WTC11 (cell line): ENCODE measurements at regions not wholly inside any gene's neighbourhood (a gene's known extent, or its start where the extent isn't known, plus 50 kb on each side); places are given as distances from the start of the nearest gene placed in this dataset.

Experiments used
- ATAC-seq: fragments of 200-7000 bp; cut with Tn5 transposase; 2 replicates; pipeline ENCODE4 v1.10.0; 2021; ENCODE audit warnings: mild to moderate bottlenecking, moderate library complexity
- CTCF ChIA-PET: fragments of 300-600 bp; sonication (Branson Sonifier 250); formaldehyde crosslinking; loops from one replicate; lab custom pipeline; 2021; ENCODE audit warnings: antibody characterized with exemption; lab: Charles Lee
- POLR2A ChIA-PET: fragments of 350-600 bp; sonication (Branson Sonifier 250); formaldehyde crosslinking; loops from one replicate; lab custom pipeline; 2021; ENCODE audit warnings: antibody characterized with exemption; lab: Charles Lee
- DNase-seq: peaks from one replicate; pipeline ENCODE4 v3.0.0; 2021; ENCODE audit warnings: low spot score
- H3K27ac Mint-ChIP-seq: 2 replicates; pipeline ENCODE4 v1.8.0; 2021; ENCODE audit warnings: mixed read lengths
- H3K27me3 Mint-ChIP-seq: 2 replicates; pipeline ENCODE4 v1.8.0; 2021; ENCODE audit warnings: low read depth, mild to moderate bottlenecking, moderate library complexity, mixed read lengths
- H3K36me3 Mint-ChIP-seq: 2 replicates; pipeline ENCODE4 v1.8.0; 2021; ENCODE audit warnings: mixed read lengths
- H3K4me1 Mint-ChIP-seq: 2 replicates; pipeline ENCODE4 v1.8.0; 2022; ENCODE audit warnings: mixed read lengths
- H3K4me3 Mint-ChIP-seq: 2 replicates; pipeline ENCODE4 v1.8.0; 2021; ENCODE audit warnings: mild to moderate bottlenecking, moderate library complexity, mixed read lengths
- H3K9me3 Mint-ChIP-seq: 2 replicates; pipeline ENCODE4 v1.8.0; 2021; ENCODE audit warnings: mixed read lengths
- JAZF1 ChIP-seq: fragments of 250-450 bp; sonication (Bioruptor Pico); IDR thresholded peaks from 2 replicates; pipeline ENCODE4 v1.9.0; 2021; ENCODE audit warnings: moderate library complexity, mild to moderate bottlenecking, inconsistent platforms
- JUN ChIP-seq: sonication (generic); formaldehyde crosslinking; IDR thresholded peaks from 2 replicates; pipeline ENCODE4 v1.8.0; 2023; ENCODE audit warnings: mild to moderate bottlenecking, missing genetic modification reagents
- MYBL2 ChIP-seq: sonication (generic); formaldehyde crosslinking; IDR thresholded peaks from 2 replicates; pipeline ENCODE4 v1.8.1; 2023; ENCODE audit warnings: mild to moderate bottlenecking, moderate library complexity, missing genetic modification reagents
- NR3C1 ChIP-seq: sonication (generic); formaldehyde crosslinking; conservative IDR thresholded peaks from 2 replicates; pipeline ENCODE4 v1.8.1; 2023; ENCODE audit warnings: low read depth, mild to moderate bottlenecking, missing genetic modification reagents
- OVOL2 ChIP-seq: fragments of 250-450 bp; sonication (Bioruptor Pico); IDR thresholded peaks from 2 replicates; pipeline ENCODE4 v1.9.0; 2021; ENCODE audit warnings: mild to moderate bottlenecking, borderline replicate concordance
- RORB ChIP-seq: fragments of 250-450 bp; sonication (Bioruptor Pico); IDR thresholded peaks from 2 replicates; pipeline ENCODE4 v1.9.0; 2021; ENCODE audit warnings: mild to moderate bottlenecking
- SMAD3 ChIP-seq: sonication (generic); formaldehyde crosslinking; IDR thresholded peaks from 2 replicates; pipeline ENCODE4 v1.8.0; 2022; ENCODE audit warnings: missing genetic modification reagents, mild to moderate bottlenecking, borderline replicate concordance
- ZNF416 ChIP-seq: fragments of 250-450 bp; sonication (Bioruptor Pico); IDR thresholded peaks from 2 replicates; pipeline ENCODE4 v1.9.0; 2021; ENCODE audit warnings: mild to moderate bottlenecking, inconsistent platforms
- ZNF532 ChIP-seq: fragments of 250-450 bp; sonication (Bioruptor Pico); IDR thresholded peaks from 2 replicates; pipeline ENCODE4 v1.9.0; 2021; ENCODE audit warnings: mild to moderate bottlenecking, borderline replicate concordance
- TF ChIP-seq, protein P1 (sequence below): sonication (generic); formaldehyde crosslinking; IDR thresholded peaks from 2 replicates; pipeline ENCODE4 v1.8.0; 2023; ENCODE audit warnings: missing genetic modification reagents
- TF ChIP-seq, protein P2 (sequence below): sonication (generic); formaldehyde crosslinking; IDR thresholded peaks from 2 replicates; pipeline ENCODE4 v1.8.0; 2023; ENCODE audit warnings: mild to moderate bottlenecking, missing genetic modification reagents
- TF ChIP-seq, protein P3 (sequence below): sonication (generic); formaldehyde crosslinking; conservative IDR thresholded peaks from 2 replicates; pipeline ENCODE4 v1.8.1; 2023; ENCODE audit warnings: mild to moderate bottlenecking, low read depth, missing genetic modification reagents, moderate library complexity
- TF ChIP-seq, protein P4 (sequence below): fragments of 250-450 bp; sonication (Bioruptor Pico); IDR thresholded peaks from 2 replicates; pipeline ENCODE4 v1.9.0; 2021; ENCODE audit warnings: moderate library complexity, mild to moderate bottlenecking, inconsistent platforms, borderline replicate concordance
- TF ChIP-seq, protein P5 (sequence below): sonication (generic); formaldehyde crosslinking; IDR thresholded peaks from 2 replicates; pipeline ENCODE4 v1.8.0; 2022; ENCODE audit warnings: mild to moderate bottlenecking, missing genetic modification reagents
- TF ChIP-seq, protein P6 (sequence below): fragments of 250-450 bp; sonication (Bioruptor Pico); conservative IDR thresholded peaks from 2 replicates; pipeline ENCODE4 v1.9.0; 2021; ENCODE audit warnings: mild to moderate bottlenecking

DNA sequence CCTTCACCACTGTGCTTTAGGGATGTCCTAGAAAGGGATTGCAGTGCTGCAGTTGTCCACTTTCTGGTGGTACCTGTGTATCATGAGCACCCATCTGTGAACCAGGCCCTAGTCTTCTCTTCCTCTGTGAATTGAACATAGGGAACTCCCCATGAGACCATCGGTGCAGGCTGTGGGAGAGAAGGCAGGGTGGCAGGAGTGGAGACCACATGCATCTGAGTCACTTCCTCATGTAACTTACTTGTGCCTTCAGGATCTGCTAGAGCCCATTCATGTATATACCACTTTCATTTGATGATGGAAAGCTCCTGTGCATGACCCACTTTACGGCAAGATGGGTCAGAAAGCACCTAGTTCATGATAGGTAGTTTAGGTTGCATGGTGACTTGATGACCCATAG is 478.1 kb upstream of the CDH9 start:
- Mint-ChIP-seq H3K4me3 (no peak overlapping the region), H3K27me3 (no peaks in the 10 kb centered on the region), H3K36me3 (peaks cover 19% of the 10 kb centered on the region), H3K4me1 (no peaks in the 10 kb centered on the region), H3K27ac (no peak overlapping the region), H3K9me3 (peaks cover 68% of the 10 kb centered on the region)
- CTCF ChIA-PET: no interaction called here
- TF ChIP-seq SMAD3 (CRISPR knock-in tag) (no peak), JUN (CRISPR knock-in tag) (no peak), OVOL2 (CRISPR knock-in tag) (no peak), ZNF532 (CRISPR knock-in tag) (no peak), ZNF416 (CRISPR knock-in tag) (no peak), NR3C1 (CRISPR knock-in tag) (no peak), MYBL2 (CRISPR knock-in tag) (no peak), RORB (CRISPR knock-in tag) (no peak), JAZF1 (CRISPR knock-in tag) (no peak)
- TF ChIP-seq, protein P1, sequence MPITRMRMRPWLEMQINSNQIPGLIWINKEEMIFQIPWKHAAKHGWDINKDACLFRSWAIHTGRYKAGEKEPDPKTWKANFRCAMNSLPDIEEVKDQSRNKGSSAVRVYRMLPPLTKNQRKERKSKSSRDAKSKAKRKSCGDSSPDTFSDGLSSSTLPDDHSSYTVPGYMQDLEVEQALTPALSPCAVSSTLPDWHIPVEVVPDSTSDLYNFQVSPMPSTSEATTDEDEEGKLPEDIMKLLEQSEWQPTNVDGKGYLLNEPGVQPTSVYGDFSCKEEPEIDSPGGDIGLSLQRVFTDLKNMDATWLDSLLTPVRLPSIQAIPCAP (CRISPR knock-in tag): no peak
- TF ChIP-seq, protein P2, sequence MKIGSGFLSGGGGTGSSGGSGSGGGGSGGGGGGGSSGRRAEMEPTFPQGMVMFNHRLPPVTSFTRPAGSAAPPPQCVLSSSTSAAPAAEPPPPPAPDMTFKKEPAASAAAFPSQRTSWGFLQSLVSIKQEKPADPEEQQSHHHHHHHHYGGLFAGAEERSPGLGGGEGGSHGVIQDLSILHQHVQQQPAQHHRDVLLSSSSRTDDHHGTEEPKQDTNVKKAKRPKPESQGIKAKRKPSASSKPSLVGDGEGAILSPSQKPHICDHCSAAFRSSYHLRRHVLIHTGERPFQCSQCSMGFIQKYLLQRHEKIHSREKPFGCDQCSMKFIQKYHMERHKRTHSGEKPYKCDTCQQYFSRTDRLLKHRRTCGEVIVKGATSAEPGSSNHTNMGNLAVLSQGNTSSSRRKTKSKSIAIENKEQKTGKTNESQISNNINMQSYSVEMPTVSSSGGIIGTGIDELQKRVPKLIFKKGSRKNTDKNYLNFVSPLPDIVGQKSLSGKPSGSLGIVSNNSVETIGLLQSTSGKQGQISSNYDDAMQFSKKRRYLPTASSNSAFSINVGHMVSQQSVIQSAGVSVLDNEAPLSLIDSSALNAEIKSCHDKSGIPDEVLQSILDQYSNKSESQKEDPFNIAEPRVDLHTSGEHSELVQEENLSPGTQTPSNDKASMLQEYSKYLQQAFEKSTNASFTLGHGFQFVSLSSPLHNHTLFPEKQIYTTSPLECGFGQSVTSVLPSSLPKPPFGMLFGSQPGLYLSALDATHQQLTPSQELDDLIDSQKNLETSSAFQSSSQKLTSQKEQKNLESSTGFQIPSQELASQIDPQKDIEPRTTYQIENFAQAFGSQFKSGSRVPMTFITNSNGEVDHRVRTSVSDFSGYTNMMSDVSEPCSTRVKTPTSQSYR: no peak
- TF ChIP-seq, protein P3, sequence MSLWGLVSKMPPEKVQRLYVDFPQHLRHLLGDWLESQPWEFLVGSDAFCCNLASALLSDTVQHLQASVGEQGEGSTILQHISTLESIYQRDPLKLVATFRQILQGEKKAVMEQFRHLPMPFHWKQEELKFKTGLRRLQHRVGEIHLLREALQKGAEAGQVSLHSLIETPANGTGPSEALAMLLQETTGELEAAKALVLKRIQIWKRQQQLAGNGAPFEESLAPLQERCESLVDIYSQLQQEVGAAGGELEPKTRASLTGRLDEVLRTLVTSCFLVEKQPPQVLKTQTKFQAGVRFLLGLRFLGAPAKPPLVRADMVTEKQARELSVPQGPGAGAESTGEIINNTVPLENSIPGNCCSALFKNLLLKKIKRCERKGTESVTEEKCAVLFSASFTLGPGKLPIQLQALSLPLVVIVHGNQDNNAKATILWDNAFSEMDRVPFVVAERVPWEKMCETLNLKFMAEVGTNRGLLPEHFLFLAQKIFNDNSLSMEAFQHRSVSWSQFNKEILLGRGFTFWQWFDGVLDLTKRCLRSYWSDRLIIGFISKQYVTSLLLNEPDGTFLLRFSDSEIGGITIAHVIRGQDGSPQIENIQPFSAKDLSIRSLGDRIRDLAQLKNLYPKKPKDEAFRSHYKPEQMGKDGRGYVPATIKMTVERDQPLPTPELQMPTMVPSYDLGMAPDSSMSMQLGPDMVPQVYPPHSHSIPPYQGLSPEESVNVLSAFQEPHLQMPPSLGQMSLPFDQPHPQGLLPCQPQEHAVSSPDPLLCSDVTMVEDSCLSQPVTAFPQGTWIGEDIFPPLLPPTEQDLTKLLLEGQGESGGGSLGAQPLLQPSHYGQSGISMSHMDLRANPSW (CRISPR knock-in tag): no peak
- TF ChIP-seq, protein P4, sequence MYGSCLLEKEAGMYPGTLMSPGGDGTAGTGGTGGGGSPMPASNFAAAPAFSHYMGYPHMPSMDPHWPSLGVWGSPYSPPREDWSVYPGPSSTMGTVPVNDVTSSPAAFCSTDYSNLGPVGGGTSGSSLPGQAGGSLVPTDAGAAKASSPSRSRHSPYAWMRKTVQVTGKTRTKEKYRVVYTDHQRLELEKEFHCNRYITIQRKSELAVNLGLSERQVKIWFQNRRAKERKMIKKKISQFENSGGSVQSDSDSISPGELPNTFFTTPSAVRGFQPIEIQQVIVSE (CRISPR knock-in tag): no peak
- TF ChIP-seq, protein P5, sequence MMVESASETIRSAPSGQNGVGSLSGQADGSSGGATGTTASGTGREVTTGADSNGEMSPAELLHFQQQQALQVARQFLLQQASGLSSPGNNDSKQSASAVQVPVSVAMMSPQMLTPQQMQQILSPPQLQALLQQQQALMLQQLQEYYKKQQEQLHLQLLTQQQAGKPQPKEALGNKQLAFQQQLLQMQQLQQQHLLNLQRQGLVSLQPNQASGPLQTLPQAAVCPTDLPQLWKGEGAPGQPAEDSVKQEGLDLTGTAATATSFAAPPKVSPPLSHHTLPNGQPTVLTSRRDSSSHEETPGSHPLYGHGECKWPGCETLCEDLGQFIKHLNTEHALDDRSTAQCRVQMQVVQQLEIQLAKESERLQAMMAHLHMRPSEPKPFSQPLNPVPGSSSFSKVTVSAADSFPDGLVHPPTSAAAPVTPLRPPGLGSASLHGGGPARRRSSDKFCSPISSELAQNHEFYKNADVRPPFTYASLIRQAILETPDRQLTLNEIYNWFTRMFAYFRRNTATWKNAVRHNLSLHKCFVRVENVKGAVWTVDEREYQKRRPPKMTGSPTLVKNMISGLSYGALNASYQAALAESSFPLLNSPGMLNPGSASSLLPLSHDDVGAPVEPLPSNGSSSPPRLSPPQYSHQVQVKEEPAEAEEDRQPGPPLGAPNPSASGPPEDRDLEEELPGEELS (CRISPR knock-in tag): no peak
- TF ChIP-seq, protein P6, sequence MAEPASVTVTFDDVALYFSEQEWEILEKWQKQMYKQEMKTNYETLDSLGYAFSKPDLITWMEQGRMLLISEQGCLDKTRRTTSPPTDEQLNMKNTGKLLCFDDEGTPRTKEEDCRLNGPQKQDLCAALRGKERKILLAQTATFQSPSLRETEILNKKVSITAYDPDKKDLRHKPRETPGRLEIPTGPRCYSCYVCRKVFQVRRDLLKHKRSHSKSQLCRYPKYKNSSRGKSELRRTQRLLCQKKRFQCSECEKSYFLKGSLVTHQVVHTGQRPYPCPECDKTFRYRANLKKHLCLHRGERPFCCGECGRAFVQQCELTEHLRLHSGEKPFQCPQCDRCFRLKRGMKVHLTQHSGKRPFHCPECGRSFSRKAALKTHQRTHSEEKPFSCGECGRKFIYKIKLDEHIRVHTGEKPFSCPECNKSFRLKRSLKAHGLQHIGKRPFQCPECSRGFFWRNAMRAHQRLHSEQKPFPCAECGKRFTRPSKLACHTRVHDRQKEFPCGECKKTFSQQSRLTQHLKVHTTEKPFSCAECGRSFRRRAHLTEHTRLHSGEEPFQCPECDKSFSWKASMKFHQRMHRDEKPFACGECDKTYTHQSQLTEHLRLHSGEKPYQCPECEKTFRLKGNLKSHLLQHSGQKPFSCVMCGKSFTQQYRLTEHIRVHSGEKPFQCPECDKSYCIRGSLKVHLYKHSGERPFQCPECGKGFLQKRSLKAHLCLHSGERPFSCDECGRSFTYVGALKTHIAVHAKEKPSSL: no peak
- ATAC-seq (no peak), DNase-seq (no peak)
- POLR2A ChIA-PET: no interaction called here
